OCI-LY3 (cell line): ENCODE measurements at regions not wholly inside any gene's neighbourhood (a gene's known extent, or its start where the extent isn't known, plus 50 kb on each side); places are given as distances from the start of the nearest gene placed in this dataset.

Experiments
- H2AFZ ChIP-seq: fragments of 200-600, 300-600 bp; shearing (Covaris generic); 2 replicates; pipeline ENCODE4 v1.6.0; 2014; ENCODE audit warnings: antibody characterized with exemption, low read depth, low read length
- H3K27ac ChIP-seq: fragments of 200-600, 300-600 bp; sonication (generic); 2 replicates; pipeline ENCODE4 v1.5.1; 2014; ENCODE audit warnings: mild to moderate bottlenecking, low read length, moderate library complexity, mixed read lengths
- H3K27me3 ChIP-seq: fragments of 200-600, 300-600 bp; sonication (generic); 2 replicates; pipeline ENCODE4 v1.6.1; 2014; ENCODE audit warnings: low read depth, low read length, mixed read lengths
- H3K36me3 ChIP-seq: fragments of 200-600, 300-600 bp; sonication (generic); replicated peaks from 2 replicates; pipeline ENCODE3; 2014; ENCODE audit warnings: low read depth, low read length, mixed read lengths
- H3K4me1 ChIP-seq: fragments of 300-600, 200-600 bp; sonication (generic); 2 replicates; pipeline ENCODE4 v1.6.1; 2014; ENCODE audit warnings: low read length, mixed read lengths
- H3K4me2 ChIP-seq: fragments of 200-600, 300-600 bp; sonication (generic); 2 replicates; pipeline ENCODE4 v1.6.1; 2014; ENCODE audit warnings: low read length, mixed read lengths
- H3K4me3 ChIP-seq: fragments of 300-600, 200-600 bp; sonication (generic); 2 replicates; pipeline ENCODE4 v1.5.1; 2014; ENCODE audit warnings: antibody characterized with exemption, mild to moderate bottlenecking, low read length, moderate library complexity
- H3K79me2 ChIP-seq: fragments of 300-600, 200-600 bp; shearing (Covaris generic); 2 replicates; pipeline ENCODE4 v1.6.1; 2014; ENCODE audit warnings: mild to moderate bottlenecking, low read length, mixed read lengths
- H3K9ac ChIP-seq: fragments of 300-600, 200-600 bp; shearing (Covaris generic); 2 replicates; pipeline ENCODE4 v1.6.0; 2014; ENCODE audit warnings: mild to moderate bottlenecking, low read length, moderate library complexity
- H3K9me3 ChIP-seq: fragments of 200-600, 300-600 bp; shearing (Covaris generic); 2 replicates; pipeline ENCODE4 v1.6.1; 2014; ENCODE audit warnings: low read length, mixed read lengths; ENCODE audit not compliant: insufficient read depth
- H4K20me1 ChIP-seq: fragments of 200-600, 300-600 bp; sonication (generic); 2 replicates; pipeline ENCODE4 v1.6.1; 2016; ENCODE audit warnings: low read length, mixed read lengths; ENCODE audit not compliant: insufficient read depth
- CTCF ChIP-seq: fragments of 200-600, 300-600 bp; sonication (generic); IDR thresholded peaks from 2 replicates; pipeline ENCODE4 v1.5.1; 2014; ENCODE audit warnings: antibody characterized with exemption, low read length, low read depth
- EZH2phosphoT487 ChIP-seq: fragments of 200-600 bp; shearing (Covaris generic); IDR thresholded peaks from 2 replicates; pipeline ENCODE4 v1.6.1; 2018; ENCODE audit warnings: antibody characterized with exemption, mixed run types, low read depth

GRCh38 chr15:70596354-70597055 lies 166.9 kb downstream of the UACA start:
- no peak for TF ChIP-seq CTCF
- TF ChIP-seq EZH2phosphoT487: no peak
- no peak overlapping the region for H3K4me3 ChIP-seq
- no peaks in the 10 kb centered on the region for H3K79me2 ChIP-seq

GRCh38 chr15:70593795-70594194 lies 169.6 kb downstream of the UACA start:
- Histone ChIP-seq H2AFZ (no peak overlapping the region), H3K9ac (no peak overlapping the region), H3K27ac (no peak overlapping the region), H3K79me2 (no peaks in the 10 kb centered on the region), H4K20me1 (no peaks in the 10 kb centered on the region), H3K4me1 (no peaks in the 10 kb centered on the region), H3K4me2 (no peak overlapping the region), H3K27me3 (peaks cover 8% of the 10 kb centered on the region; the same call in 1 of the 2 replicates), H3K9me3 (peaks cover 7% of the 10 kb centered on the region; the same call in 1 of the 2 replicates), H3K36me3 (no peaks in the 10 kb centered on the region), H3K4me3 (no peak overlapping the region)
- TF ChIP-seq EZH2phosphoT487 (no peak), CTCF (no peak)

More at GRCh38 chr15:70596354-70597055, 166.9 kb downstream of the UACA start:
- Histone ChIP-seq H3K4me1 (no peaks in the 10 kb centered on the region), H3K4me2 (no peak overlapping the region), H4K20me1 (no peaks in the 10 kb centered on the region), H2AFZ (no peak overlapping the region), H3K27me3 (0 out of 2 replicates have a peak, but pooled peaks cover 8% of the 10 kb centered on the region), H3K27ac (no peak overlapping the region), H3K9ac (no peak overlapping the region), H3K36me3 (no peaks in the 10 kb centered on the region), H3K9me3 (peaks cover 7% of the 10 kb centered on the region; the same call in 1 of the 2 replicates)

- peaks cover 4% of the 10 kb centered on the region; the same call in 1 of the 2 replicates for H3K27me3 ChIP-seq
- no peak overlapping the region for H3K27ac ChIP-seq
- no peaks in the 10 kb centered on the region for H3K36me3 ChIP-seq
- no peak overlapping the region for H2AFZ ChIP-seq
- H3K9me3 ChIP-seq: peaks cover 3% of the 10 kb centered on the region; the same call in 1 of the 2 replicates
- H3K9ac ChIP-seq: no peak overlapping the region
- TF ChIP-seq EZH2phosphoT487: no peak
- TF ChIP-seq CTCF: no peak
- H3K4me2 ChIP-seq: no peak overlapping the region
- no peaks in the 10 kb centered on the region for H4K20me1 ChIP-seq
- no peak overlapping the region for H3K4me3 ChIP-seq
- no peaks in the 10 kb centered on the region for H3K4me1 ChIP-seq
- no peaks in the 10 kb centered on the region for H3K79me2 ChIP-seq
Measured at GRCh38 chr15:70589728-70590127, 173.6 kb downstream of the UACA start.

GRCh38 chr15:70589221-70589620 lies 174.1 kb downstream of the UACA start:
- no peak overlapping the region for H3K27ac ChIP-seq

More at GRCh38 chr15:70589221-70589620, 174.1 kb downstream of the UACA start:
- Histone ChIP-seq H2AFZ (no peak overlapping the region), H3K9ac (no peak overlapping the region), H4K20me1 (no peaks in the 10 kb centered on the region), H3K9me3 (no peaks in the 10 kb centered on the region), H3K4me1 (no peaks in the 10 kb centered on the region), H3K27me3 (peaks cover 4% of the 10 kb centered on the region; the same call in 1 of the 2 replicates), H3K36me3 (no peaks in the 10 kb centered on the region), H3K4me2 (no peak overlapping the region), H3K79me2 (no peaks in the 10 kb centered on the region), H3K4me3 (no peak overlapping the region)
- TF ChIP-seq EZH2phosphoT487: no peak
- TF ChIP-seq CTCF: no peak
